ENCODE measurements at regions not wholly inside any gene's neighbourhood (a gene's known extent, or its start where the extent isn't known, plus 50 kb on each side); places are given as distances from the start of the nearest gene placed in this dataset.

GRCh38 chr10:131667047-131667446 lies 233.8 kb upstream of the PPP2R2D start:
- no peak for FAIRE-seq
- no TSS peak for BruUV-seq (replicated peaks)

GRCh38 chr10:131667561-131667960 lies 233.2 kb upstream of the PPP2R2D start:
- FAIRE-seq (no peak), DNase-seq (ENCODE audit: low spot score) (no peak), ATAC-seq (no peak)
- in situ Hi-C loops (cut with HindIII; ENCODE audit: extremely low pct_ligation_motif_present, low pct_unique_long_range_greater_than_20kb): no loop called here
- Histone ChIP-seq H3K79me2 (ENCODE audit: insufficient read depth, low read length) (no peaks in the 10 kb centered on the region), H3K9ac (ENCODE audit: insufficient read depth, low read depth, low read length) (no peak overlapping the region), H3K4me1 (ENCODE audit: insufficient read depth, low read length) (no peaks in the 10 kb centered on the region), H3K27me3 (ENCODE audit: control insufficient read depth in 1 of 2, insufficient read depth in 2 of 2, low read length in 2 of 2) (peaks cover 1 to 15% of the 10 kb centered on the region in 2 experiments; a peak in 2 of 5 replicates), H3K27ac (ENCODE audit: extremely low read length, insufficient read depth, low read length) (no peak overlapping the region), H2AFZ (ENCODE audit: low read length) (no peak overlapping the region), H3K9me3 (ENCODE audit: low read length) (no peaks in the 10 kb centered on the region), H3K4me3 (replicated peaks in 1 of 3; ENCODE audit: insufficient read depth in 1 of 3, low read depth in 2 of 3, low read length in 3 of 3) (no peak overlapping the region), H3K4me2 (ENCODE audit: low read depth, low read length) (no peak overlapping the region), H4K20me1 (ENCODE audit: insufficient read depth, low read length) (no peaks in the 10 kb centered on the region), H3K36me3 (replicated peaks in 1 of 2; ENCODE audit: control insufficient read depth in 1 of 2, insufficient read depth in 2 of 2, low read length in 2 of 2) (no peaks in the 10 kb centered on the region)
- CTCF ChIA-PET (ENCODE audit: low intra/inter-chr PET ratio, low total read pairs): no interaction called here
- intact Hi-C loops (cut with micrococcal nuclease; ENCODE audit: unreplicated experiment): no loop called here
- BruUV-seq (replicated peaks): no TSS peak
- POLR2A ChIA-PET: no interaction called here
- 35% methylated on average over 7 of the region's 7 CpGs for WGBS (ENCODE audit: low lambda C conversion rate)
- TF ChIP-seq ZFX (CRISPR knock-in tag; IDR thresholded peaks at IDR 0.05; ENCODE audit: low read depth): no peak
- TF ChIP-seq TOE1 (CRISPR knock-in tag; IDR thresholded peaks at IDR 0.05): no peak
- no peak for TF ChIP-seq EED (CRISPR knock-in tag; IDR thresholded peaks at IDR 0.05)
- TF ChIP-seq, protein P1, sequence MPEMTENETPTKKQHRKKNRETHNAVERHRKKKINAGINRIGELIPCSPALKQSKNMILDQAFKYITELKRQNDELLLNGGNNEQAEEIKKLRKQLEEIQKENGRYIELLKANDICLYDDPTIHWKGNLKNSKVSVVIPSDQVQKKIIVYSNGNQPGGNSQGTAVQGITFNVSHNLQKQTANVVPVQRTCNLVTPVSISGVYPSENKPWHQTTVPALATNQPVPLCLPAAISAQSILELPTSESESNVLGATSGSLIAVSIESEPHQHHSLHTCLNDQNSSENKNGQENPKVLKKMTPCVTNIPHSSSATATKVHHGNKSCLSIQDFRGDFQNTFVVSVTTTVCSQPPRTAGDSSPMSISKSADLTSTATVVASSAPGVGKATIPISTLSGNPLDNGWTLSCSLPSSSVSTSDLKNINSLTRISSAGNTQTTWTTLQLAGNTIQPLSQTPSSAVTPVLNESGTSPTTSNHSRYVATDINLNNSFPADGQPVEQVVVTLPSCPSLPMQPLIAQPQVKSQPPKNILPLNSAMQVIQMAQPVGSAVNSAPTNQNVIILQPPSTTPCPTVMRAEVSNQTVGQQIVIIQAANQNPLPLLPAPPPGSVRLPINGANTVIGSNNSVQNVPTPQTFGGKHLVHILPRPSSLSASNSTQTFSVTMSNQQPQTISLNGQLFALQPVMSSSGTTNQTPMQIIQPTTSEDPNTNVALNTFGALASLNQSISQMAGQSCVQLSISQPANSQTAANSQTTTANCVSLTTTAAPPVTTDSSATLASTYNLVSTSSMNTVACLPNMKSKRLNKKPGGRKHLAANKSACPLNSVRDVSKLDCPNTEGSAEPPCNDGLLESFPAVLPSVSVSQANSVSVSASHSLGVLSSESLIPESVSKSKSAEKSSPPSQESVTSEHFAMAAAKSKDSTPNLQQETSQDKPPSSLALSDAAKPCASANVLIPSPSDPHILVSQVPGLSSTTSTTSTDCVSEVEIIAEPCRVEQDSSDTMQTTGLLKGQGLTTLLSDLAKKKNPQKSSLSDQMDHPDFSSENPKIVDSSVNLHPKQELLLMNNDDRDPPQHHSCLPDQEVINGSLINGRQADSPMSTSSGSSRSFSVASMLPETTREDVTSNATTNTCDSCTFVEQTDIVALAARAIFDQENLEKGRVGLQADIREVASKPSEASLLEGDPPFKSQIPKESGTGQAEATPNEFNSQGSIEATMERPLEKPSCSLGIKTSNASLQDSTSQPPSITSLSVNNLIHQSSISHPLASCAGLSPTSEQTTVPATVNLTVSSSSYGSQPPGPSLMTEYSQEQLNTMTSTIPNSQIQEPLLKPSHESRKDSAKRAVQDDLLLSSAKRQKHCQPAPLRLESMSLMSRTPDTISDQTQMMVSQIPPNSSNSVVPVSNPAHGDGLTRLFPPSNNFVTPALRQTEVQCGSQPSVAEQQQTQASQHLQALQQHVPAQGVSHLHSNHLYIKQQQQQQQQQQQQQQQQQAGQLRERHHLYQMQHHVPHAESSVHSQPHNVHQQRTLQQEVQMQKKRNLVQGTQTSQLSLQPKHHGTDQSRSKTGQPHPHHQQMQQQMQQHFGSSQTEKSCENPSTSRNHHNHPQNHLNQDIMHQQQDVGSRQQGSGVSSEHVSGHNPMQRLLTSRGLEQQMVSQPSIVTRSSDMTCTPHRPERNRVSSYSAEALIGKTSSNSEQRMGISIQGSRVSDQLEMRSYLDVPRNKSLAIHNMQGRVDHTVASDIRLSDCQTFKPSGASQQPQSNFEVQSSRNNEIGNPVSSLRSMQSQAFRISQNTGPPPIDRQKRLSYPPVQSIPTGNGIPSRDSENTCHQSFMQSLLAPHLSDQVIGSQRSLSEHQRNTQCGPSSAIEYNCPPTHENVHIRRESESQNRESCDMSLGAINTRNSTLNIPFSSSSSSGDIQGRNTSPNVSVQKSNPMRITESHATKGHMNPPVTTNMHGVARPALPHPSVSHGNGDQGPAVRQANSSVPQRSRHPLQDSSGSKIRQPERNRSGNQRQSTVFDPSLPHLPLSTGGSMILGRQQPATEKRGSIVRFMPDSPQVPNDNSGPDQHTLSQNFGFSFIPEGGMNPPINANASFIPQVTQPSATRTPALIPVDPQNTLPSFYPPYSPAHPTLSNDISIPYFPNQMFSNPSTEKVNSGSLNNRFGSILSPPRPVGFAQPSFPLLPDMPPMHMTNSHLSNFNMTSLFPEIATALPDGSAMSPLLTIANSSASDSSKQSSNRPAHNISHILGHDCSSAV (CRISPR knock-in tag; IDR thresholded peaks at IDR 0.05; ENCODE audit: borderline replicate concordance): no peak
- TF ChIP-seq MBD4 (IDR thresholded peaks at IDR 0.05; ENCODE audit: borderline replicate concordance, low read length): no peak
- TF ChIP-seq, protein P2, sequence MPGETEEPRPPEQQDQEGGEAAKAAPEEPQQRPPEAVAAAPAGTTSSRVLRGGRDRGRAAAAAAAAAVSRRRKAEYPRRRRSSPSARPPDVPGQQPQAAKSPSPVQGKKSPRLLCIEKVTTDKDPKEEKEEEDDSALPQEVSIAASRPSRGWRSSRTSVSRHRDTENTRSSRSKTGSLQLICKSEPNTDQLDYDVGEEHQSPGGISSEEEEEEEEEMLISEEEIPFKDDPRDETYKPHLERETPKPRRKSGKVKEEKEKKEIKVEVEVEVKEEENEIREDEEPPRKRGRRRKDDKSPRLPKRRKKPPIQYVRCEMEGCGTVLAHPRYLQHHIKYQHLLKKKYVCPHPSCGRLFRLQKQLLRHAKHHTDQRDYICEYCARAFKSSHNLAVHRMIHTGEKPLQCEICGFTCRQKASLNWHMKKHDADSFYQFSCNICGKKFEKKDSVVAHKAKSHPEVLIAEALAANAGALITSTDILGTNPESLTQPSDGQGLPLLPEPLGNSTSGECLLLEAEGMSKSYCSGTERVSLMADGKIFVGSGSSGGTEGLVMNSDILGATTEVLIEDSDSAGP (CRISPR knock-in tag; IDR thresholded peaks at IDR 0.05; ENCODE audit: borderline replicate concordance): no peak

More at GRCh38 chr10:131667047-131667446, 233.8 kb upstream of the PPP2R2D start:
- no peak overlapping the region for H3K4me3 ChIP-seq (replicated peaks in 1 of 3; ENCODE audit: insufficient read depth in 1 of 3, low read depth in 2 of 3, low read length in 3 of 3)
- H3K36me3 ChIP-seq (replicated peaks in 1 of 2; ENCODE audit: control insufficient read depth in 1 of 2, insufficient read depth in 2 of 2, low read length in 2 of 2): no peaks in the 10 kb centered on the region
- H3K9me3 ChIP-seq (ENCODE audit: low read length): no peaks in the 10 kb centered on the region
- WGBS (ENCODE audit: low lambda C conversion rate): 21% methylated on average over 3 of the region's 4 CpGs
- ATAC-seq (no peak), DNase-seq (ENCODE audit: low spot score) (no peak)
- CTCF ChIA-PET (ENCODE audit: low intra/inter-chr PET ratio, low total read pairs): no interaction called here
- POLR2A ChIA-PET: no interaction called here
- TF ChIP-seq HDAC2 (CRISPR knock-in tag; IDR thresholded peaks at IDR 0.05) (no peak), ZNF563 (CRISPR knock-in tag; IDR thresholded peaks at IDR 0.05) (no peak), RFX1 (IDR thresholded peaks at IDR 0.05) (no peak), MAFF (IDR thresholded peaks at IDR 0.05; ENCODE audit: low read depth, low read length) (peak; percentile 16; the same call in 1 of the 2 replicates)
- intact Hi-C loops (cut with micrococcal nuclease; ENCODE audit: unreplicated experiment): no loop called here
- no peaks in the 10 kb centered on the region for H3K4me1 ChIP-seq (ENCODE audit: insufficient read depth, low read length)
- no peak overlapping the region for H2AFZ ChIP-seq (ENCODE audit: low read length)
- no peaks in the 10 kb centered on the region for H4K20me1 ChIP-seq (ENCODE audit: insufficient read depth, low read length)
- in situ Hi-C loops (cut with HindIII; ENCODE audit: extremely low pct_ligation_motif_present, low pct_unique_long_range_greater_than_20kb): no loop called here
- no peak overlapping the region for H3K27ac ChIP-seq (ENCODE audit: extremely low read length, insufficient read depth, low read length)
- peaks cover 1 to 15% of the 10 kb centered on the region in 2 experiments; a peak in 2 of 5 replicates for H3K27me3 ChIP-seq (ENCODE audit: control insufficient read depth in 1 of 2, insufficient read depth in 2 of 2, low read length in 2 of 2)
- H3K79me2 ChIP-seq (ENCODE audit: insufficient read depth, low read length): no peaks in the 10 kb centered on the region
- no peak overlapping the region for H3K4me2 ChIP-seq (ENCODE audit: low read depth, low read length)
- no peak overlapping the region for H3K9ac ChIP-seq (ENCODE audit: insufficient read depth, low read depth, low read length)
